ENCODE measurements at regions not wholly inside any gene's neighbourhood (a gene's known extent, or its start where the extent isn't known, plus 50 kb on each side); places are given as distances from the start of the nearest gene placed in this dataset.
A peak's percentile ranks its signal among the peaks of the same experiment; 100 is the strongest.

DNA sequence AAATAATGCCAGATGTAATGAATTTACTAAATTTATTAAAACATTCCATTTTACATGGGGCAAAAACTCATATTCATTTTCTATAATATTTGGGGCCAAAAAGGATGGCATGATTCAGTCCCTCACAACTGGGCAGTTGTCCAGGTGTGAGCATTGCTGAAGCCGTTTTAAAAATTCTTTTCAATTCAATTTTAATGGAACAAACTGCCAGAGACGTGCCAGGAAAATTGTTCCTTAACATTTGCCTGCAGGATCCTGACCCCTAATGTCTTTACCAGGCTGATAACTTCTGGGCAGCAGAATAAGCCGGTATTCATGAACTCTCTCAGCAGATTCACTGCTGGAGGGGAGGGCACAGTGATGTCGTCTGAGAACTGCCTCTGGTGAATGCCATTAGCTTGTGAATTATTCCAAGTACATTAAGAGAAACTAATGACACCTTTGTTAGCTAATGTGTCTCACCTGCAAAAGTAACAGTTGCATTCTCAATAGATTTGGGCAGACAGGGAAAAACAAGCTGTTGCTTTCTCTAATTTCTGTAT is 1445.1 kb upstream of the TENM3 start:
- no peak for DNase-seq (ENCODE audit: low spot score)

GRCh38 chr4:180799798-180800197 is 1443.4 kb upstream of the TENM3 start:
- DNase-seq (ENCODE audit: low spot score) = no peak

GRCh38 chr4:180805101-180805500 is 1438.1 kb upstream of the TENM3 start:
- no peak for DNase-seq (ENCODE audit: low spot score)

DNA sequence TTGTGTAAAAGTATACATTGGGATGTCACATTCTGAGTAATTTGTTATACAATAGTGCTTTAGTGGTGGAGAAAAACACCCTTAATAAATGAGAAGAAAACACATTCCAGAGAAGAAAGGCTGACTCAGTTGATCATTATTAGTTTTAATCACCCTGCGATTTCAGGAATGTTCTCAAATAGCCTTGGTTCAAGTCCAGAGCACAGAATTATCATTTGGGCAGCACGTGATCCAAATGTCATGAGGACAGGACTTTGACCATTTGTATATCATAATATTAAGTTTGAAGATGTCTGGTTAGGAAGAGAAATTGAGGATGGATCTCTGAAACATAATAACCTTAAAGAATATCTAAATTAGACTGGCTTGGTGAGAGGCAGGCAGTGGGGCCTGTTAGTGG is 1434.3 kb upstream of the TENM3 start:
- no peak for DNase-seq (ENCODE audit: low spot score)

DNA sequence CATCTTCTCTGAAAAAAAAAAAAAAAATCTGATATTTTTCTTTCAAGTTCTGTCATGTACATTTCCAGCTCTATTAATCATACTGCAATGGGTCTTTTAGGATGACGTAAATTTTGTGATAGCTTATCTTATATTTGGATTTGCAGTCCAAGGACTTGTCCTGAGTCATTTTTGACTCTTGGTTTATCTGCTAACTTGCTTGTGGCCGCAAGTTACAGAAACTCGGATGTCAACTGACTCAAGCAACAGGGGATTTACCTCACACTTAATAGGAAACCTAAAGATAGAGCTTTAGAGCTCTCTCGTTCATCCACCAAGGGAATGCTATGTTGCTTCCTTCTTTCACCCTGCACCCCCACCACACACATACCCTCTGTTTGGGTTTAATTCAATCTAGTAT is 1433.8 kb upstream of the TENM3 start:
- no peak for DNase-seq (ENCODE audit: low spot score)

- DNase-seq (ENCODE audit: low spot score) = no peak
Measured at GRCh38 chr4:180810581-180810980, 1432.6 kb upstream of the TENM3 start.

DNA sequence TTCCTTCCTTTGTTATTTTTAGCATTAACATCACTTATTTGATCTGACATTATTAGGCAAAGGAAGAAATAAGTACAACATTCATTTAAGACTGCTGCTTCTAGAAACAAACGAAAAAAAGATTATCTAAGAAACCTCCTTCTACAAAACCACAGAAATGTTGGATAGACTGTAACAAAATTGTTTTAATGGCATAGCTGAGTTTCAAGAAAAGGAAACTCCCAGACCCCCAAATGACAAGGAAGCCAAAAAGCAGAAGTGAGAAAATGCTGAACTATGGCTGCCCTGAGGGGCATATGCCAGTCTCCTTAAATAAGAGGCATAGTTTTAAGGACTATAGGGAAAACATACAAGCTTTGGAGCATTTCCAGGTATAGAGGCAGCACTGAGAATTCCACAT is 1431.6 kb upstream of the TENM3 start:
- no peak for DNase-seq (ENCODE audit: low spot score)

DNA sequence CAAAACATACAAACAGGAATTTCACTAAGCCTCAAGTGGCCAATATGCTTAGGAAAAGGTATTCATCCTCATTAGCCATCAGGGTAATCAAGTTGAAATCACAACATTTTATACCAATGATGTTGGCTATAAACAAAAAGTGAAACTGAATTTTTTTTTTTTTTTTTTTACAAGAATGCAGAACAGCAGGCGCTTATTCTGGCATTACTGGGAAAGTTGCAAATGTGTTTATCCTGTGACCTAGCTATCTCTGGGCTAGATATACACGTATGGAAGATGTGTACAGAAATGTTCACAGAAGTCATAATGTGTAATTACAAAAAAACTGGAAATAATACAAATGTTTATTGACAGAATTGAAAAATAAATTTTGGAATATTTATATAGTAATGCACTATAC is 1430.4 kb upstream of the TENM3 start:
- no peak for DNase-seq (ENCODE audit: low spot score)

- no peak for DNase-seq (ENCODE audit: low spot score)
Measured at GRCh38 chr4:180814875-180815417, 1428.3 kb upstream of the TENM3 start.

DNA sequence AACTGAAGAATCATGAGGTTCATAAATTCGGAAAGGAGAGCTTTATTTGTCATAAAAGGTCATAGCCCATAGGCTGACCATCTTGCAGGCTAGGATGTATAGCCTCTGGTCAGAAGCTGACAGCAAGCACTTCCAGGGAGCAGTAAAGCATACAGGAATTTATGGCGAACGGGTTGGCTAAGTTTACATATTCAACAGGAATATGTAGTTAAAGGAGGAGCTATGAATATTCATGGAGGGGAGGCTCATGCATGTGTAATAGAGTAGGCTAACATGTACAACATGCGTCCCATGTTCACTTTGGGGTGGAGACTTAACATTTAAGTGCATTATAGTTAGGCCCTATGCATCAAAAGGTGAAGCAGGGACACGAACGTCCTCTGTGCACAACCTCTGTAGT is 1425.7 kb upstream of the TENM3 start:
- DNase-seq (ENCODE audit: low spot score) = no peak

- no peak for DNase-seq (ENCODE audit: low spot score)
Measured at GRCh38 chr4:180823108-180823507, 1420.1 kb upstream of the TENM3 start.

DNA sequence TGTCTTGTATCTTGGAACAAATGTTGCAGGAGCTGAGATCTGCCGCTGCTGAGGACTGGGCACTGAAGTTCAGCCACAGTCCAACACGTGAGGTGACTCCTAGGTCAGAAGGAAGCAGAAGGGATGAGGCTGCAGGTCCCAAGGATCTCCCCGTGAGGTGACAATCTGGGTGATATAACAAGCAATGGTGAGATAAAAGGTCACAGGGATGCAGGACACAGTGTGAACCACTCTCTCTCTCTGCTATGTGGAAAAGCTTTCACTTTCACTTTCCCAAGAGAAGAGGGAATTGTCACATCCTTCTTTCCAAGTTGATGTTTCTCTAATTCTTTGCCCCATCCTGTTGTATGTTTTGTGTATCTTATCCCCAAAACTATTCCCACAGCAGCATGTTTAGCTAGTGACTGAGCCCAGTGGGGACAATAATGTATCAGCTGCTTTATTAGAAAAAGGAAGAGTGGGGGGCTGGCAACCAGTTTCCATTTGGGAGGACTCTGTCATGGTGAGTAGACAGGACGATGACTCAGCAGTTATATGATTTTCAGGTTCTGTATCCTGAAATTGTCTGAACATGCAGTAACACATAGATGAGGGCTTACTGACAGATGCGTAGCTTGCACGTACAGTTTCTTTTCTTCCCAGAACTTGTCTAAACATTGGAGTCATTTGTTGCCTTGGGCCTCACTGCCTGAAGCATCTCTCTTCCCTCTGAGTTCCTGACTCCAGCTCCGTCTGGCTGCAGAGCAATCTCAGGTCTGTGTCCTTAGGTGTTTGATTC is 1415.8 kb upstream of the TENM3 start:
- DNase-seq (ENCODE audit: low spot score) = no peak

- peak; percentile 4 for DNase-seq (ENCODE audit: low spot score)
Measured at GRCh38 chr4:180828455-180829018, 1414.7 kb upstream of the TENM3 start.

DNA sequence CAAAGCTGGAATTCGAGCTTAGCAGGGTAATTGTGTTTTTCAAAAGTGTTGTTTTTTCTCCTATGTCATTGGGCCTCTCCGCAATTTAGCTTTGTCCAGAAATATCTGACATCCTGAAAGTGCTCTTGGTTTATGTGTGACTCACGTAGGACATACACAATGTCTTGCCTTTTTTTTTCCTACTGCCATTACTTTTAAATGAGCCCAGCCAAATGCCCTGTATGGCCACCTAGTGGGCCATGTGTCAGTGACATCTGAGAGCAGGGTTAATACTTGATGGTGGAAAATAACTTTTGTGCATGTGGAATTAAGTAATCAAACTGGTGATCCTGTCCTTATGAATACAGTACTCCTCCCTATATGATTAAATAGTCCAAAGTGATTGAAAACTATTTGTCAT is 1411.1 kb upstream of the TENM3 start:
- no peak for DNase-seq (ENCODE audit: low spot score)

GRCh38 chr4:180840142-180840541 is 1403.1 kb upstream of the TENM3 start:
- no peak for DNase-seq (ENCODE audit: low spot score)

GRCh38 chr4:180850318-180850940 is 1392.8 kb upstream of the TENM3 start:
- DNase-seq (ENCODE audit: low spot score) = no peak

DNA sequence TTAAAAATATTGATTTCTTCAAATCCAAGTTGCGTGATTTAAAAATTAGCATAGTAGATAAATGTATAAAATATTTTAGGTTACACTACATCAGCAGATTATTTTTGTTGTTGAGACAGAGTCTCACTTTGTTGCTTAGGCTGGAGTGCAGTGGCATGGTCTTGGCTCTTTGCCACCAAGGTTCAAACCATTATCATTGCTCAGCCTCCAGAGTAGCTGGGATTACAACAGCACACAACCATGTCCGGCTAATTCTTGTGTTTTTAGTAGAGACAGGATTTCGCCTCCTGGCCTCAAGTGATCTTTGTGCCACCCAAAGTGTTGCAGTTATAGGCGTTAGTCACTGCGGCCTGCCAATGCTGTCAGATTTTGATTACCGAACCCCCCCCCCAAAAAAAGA is 1390.5 kb upstream of the TENM3 start:
- no peak for DNase-seq (ENCODE audit: low spot score)

DNA sequence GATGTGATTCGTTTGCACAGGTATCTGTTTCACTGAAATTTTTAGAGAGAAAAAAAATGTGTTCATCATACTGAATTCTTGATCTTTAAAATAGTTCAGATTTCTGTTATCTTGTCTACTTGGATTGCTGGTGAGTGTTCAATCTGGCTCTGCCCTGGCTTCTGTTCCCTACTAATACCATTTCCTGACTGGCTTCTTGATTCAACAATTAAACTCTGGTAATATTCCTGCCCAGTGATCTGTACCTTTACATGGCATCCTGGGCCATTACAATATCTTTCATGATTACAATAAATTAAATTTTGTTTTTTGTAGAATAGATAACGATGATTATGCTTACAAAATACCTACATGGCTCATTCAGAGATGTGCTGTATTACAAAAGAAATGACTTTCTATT is 1388.0 kb upstream of the TENM3 start:
- DNase-seq (ENCODE audit: low spot score) = no peak

- no peak for DNase-seq (ENCODE audit: low spot score)
Measured at GRCh38 chr4:180860089-180860720, 1383.0 kb upstream of the TENM3 start.

DNA sequence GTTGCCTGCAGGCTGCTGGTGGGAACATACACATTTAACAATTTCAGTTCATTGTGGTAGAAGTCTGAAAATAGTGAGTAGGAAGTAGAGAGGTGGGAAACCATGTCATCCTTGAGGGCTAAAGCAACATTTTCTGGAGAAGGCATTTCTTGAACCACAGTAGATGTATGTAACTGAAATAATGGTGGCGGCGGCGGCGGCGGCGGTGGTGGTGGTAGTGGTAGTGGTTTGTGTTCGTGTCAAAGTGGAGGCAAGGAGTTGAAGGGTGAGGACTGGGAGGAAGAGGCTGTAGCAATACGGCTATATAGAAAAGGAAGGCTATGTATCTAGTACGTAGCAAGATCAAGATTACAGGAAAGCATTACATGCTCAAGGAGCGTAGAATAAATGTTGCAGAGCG is 1381.6 kb upstream of the TENM3 start:
- no peak for DNase-seq (ENCODE audit: low spot score)

- DNase-seq (ENCODE audit: low spot score) = no peak
Measured at GRCh38 chr4:180866933-180867643, 1376.1 kb upstream of the TENM3 start.

DNA sequence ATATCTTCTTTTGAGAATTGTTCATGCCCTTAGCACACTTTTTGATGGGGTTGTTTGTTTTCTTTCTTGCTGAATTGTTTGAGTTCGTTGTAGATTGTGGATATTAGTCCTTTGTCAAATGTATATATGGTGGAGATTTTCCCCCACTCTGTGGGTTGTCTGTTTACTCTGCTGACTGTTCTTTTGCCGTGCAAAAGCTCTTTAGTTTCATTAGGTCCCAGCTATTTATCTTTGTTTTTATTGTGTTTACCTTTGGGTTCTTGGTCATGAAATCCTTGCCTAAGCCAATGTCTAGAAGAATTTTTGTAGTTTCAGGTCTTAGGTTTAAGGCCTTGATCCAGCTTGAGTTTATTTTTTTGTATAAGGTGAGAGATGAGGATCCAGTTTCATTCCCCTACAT is 1372.6 kb upstream of the TENM3 start:
- DNase-seq (ENCODE audit: low spot score) = no peak
